RWPE2 (cell line): ENCODE measurements at regions not wholly inside any gene's neighbourhood (a gene's known extent, or its start where the extent isn't known, plus 50 kb on each side); places are given as distances from the start of the nearest gene placed in this dataset.

ENCODE experiments used
- ATAC-seq: fragments of 200-7000 bp; cut with Tn5 transposase; 3 replicates; pipeline ENCODE4 v1.9.1; 2021; ENCODE audit warnings: low read depth
- DNase-seq: peaks from one replicate; pipeline ENCODE4 v3.0.0-alpha.2; 2020; ENCODE audit warnings: low spot score
- H3K27ac ChIP-seq: fragments of 450-650 bp; 2 replicates; pipeline ENCODE4 v1.5.1; 2017; ENCODE audit warnings: mild to moderate bottlenecking; ENCODE audit not compliant: poor library complexity, severe bottlenecking
- H3K27me3 ChIP-seq: fragments of 250-450 bp; sonication (Bioruptor Pico); 2 replicates; pipeline ENCODE4 v1.5.1; 2021; ENCODE audit warnings: mild to moderate bottlenecking, moderate library complexity; ENCODE audit not compliant: insufficient read depth, poor library complexity, severe bottlenecking
- H3K36me3 ChIP-seq: fragments of 250-450 bp; sonication (Bioruptor Pico); 2 replicates; pipeline ENCODE4 v1.5.1; 2020; ENCODE audit warnings: low read depth, mild to moderate bottlenecking, moderate library complexity
- H3K4me1 ChIP-seq: fragments of 250-450 bp; sonication (Bioruptor Pico); 2 replicates; pipeline ENCODE4 v1.5.1; 2021; ENCODE audit warnings: mild to moderate bottlenecking, moderate library complexity; ENCODE audit not compliant: insufficient read depth, poor library complexity, severe bottlenecking
- H3K4me3 ChIP-seq: fragments of 250-450 bp; sonication (Bioruptor Pico); 2 replicates; pipeline ENCODE4 v1.5.1; 2021; ENCODE audit warnings: mild to moderate bottlenecking, moderate library complexity; ENCODE audit not compliant: severe bottlenecking
- H3K9me3 ChIP-seq: fragments of 250-450 bp; sonication (Bioruptor Pico); 2 replicates; pipeline ENCODE4 v1.5.1; 2021; ENCODE audit warnings: mild to moderate bottlenecking, moderate library complexity; ENCODE audit not compliant: severe bottlenecking
- TF ChIP-seq, protein P1 (sequence below): fragments of 450-650 bp; IDR thresholded peaks from one replicate; pipeline ENCODE4 v1.5.1; 2017; ENCODE audit warnings: mild to moderate bottlenecking, moderate library complexity; ENCODE audit not compliant: poor library complexity, severe bottlenecking

DNA sequence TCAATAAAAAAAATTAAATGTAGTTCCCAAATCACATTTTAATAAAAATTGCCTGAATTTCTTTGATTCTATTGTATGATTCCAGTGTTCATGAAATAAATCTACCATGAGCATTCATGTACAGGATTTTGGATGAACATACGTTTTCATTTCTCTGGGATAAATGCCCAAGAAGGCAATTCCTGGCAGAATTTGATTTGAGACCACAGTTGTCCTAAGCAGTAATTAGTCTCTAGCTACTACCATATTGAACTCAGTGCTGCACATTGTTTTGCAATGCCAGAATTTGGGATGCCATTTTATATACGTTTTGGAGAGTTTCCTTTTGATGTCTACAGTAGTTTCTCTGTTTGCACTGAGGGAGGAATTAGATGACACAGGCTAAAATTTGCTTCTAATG is 265.3 kb upstream of the HS3ST5 start:
- Histone ChIP-seq H3K4me1 (no peaks in the 10 kb centered on the region), H3K27me3 (no peaks in the 10 kb centered on the region), H3K36me3 (no peaks in the 10 kb centered on the region), H3K9me3 (no peaks in the 10 kb centered on the region), H3K27ac (no peak overlapping the region), H3K4me3 (no peak overlapping the region)
- no peak for DNase-seq
- ATAC-seq: no peak
- TF ChIP-seq, protein P1, sequence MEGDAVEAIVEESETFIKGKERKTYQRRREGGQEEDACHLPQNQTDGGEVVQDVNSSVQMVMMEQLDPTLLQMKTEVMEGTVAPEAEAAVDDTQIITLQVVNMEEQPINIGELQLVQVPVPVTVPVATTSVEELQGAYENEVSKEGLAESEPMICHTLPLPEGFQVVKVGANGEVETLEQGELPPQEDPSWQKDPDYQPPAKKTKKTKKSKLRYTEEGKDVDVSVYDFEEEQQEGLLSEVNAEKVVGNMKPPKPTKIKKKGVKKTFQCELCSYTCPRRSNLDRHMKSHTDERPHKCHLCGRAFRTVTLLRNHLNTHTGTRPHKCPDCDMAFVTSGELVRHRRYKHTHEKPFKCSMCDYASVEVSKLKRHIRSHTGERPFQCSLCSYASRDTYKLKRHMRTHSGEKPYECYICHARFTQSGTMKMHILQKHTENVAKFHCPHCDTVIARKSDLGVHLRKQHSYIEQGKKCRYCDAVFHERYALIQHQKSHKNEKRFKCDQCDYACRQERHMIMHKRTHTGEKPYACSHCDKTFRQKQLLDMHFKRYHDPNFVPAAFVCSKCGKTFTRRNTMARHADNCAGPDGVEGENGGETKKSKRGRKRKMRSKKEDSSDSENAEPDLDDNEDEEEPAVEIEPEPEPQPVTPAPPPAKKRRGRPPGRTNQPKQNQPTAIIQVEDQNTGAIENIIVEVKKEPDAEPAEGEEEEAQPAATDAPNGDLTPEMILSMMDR: no peak

GRCh38 chr6:114605656-114606055 is 262.8 kb upstream of the HS3ST5 start:
- H3K36me3 ChIP-seq: no peaks in the 10 kb centered on the region
- TF ChIP-seq, protein P1: no peak
- H3K27ac ChIP-seq: no peak overlapping the region
- DNase-seq (no peak), ATAC-seq (no peak)
- H3K4me1 ChIP-seq: no peaks in the 10 kb centered on the region
- no peaks in the 10 kb centered on the region for H3K9me3 ChIP-seq
- H3K27me3 ChIP-seq: no peaks in the 10 kb centered on the region
- H3K4me3 ChIP-seq: no peak overlapping the region

DNA sequence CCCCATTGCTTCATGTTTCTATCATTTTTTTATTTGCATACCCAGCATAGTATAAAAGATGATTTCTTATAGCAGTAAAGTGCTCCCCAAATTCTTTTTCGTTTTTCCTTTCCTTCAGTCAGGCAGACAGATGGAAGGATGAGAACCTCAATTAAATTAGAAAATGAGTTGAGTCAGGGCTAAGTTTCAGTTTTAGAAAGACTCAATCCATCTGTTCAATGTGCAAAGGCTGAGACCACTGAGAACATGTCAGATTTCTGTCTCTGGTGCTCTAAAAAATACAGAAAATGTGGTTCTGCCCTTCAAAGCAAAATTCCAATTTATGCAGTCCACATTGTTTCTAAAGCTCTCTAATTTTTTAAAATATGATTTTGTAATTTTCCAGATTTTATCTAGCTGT is 257.6 kb upstream of the HS3ST5 start:
- no peak overlapping the region for H3K4me3 ChIP-seq
- no peaks in the 10 kb centered on the region for H3K9me3 ChIP-seq
- ATAC-seq: no peak
- H3K4me1 ChIP-seq: no peaks in the 10 kb centered on the region
- H3K27me3 ChIP-seq: no peaks in the 10 kb centered on the region
- H3K27ac ChIP-seq: no peak overlapping the region
- no peaks in the 10 kb centered on the region for H3K36me3 ChIP-seq
- TF ChIP-seq, protein P1: no peak
- no peak for DNase-seq

- Histone ChIP-seq H3K4me3 (no peak overlapping the region), H3K27ac (no peak overlapping the region), H3K27me3 (no peaks in the 10 kb centered on the region), H3K9me3 (no peaks in the 10 kb centered on the region), H3K36me3 (no peaks in the 10 kb centered on the region), H3K4me1 (no peaks in the 10 kb centered on the region)
- no peak for DNase-seq
- TF ChIP-seq, protein P1: no peak
- no peak for ATAC-seq
Observed at GRCh38 chr6:114595591-114595990, 252.8 kb upstream of the HS3ST5 start.

GRCh38 chr6:114595186-114595585 is 252.4 kb upstream of the HS3ST5 start:
- TF ChIP-seq, protein P1: no peak
- H3K9me3 ChIP-seq: no peaks in the 10 kb centered on the region
- DNase-seq: no peak
- no peaks in the 10 kb centered on the region for H3K27me3 ChIP-seq
- ATAC-seq: no peak
- no peak overlapping the region for H3K4me3 ChIP-seq
- no peaks in the 10 kb centered on the region for H3K36me3 ChIP-seq
- H3K27ac ChIP-seq: no peak overlapping the region
- H3K4me1 ChIP-seq: no peaks in the 10 kb centered on the region
